B cell (primary cell): ENCODE measurements at regions not wholly inside any gene's neighbourhood (a gene's known extent, or its start where the extent isn't known, plus 50 kb on each side); places are given as distances from the start of the nearest gene placed in this dataset.
"Not testable (repeated sequence)": the region's sequence is repeated elsewhere in the genome, so short reads cannot be mapped to it uniquely, and the experiment has no call there.

Experiments used
- ATAC-seq: fragments of 200-7000 bp; cut with Tn5 transposase; one replicate; pipeline ENCODE4 v1.10.0; 2021; ENCODE audit warnings: low read depth, mild to moderate bottlenecking, moderate number of reproducible peaks, moderate library complexity
- CTCF ChIA-PET: fragments of 350-600 bp; sonication (Branson Sonifier 250); formaldehyde crosslinking; loops from one replicate; lab custom pipeline; 2021; ENCODE audit warnings: antibody characterized with exemption, inconsistent platforms; lab: Charles Lee
- POLR2A ChIA-PET: fragments of 350-600 bp; sonication (Branson Sonifier 250); formaldehyde crosslinking; loops from one replicate; lab custom pipeline; 2021; ENCODE audit warnings: antibody characterized with exemption; lab: Charles Lee
- DNase-seq: peaks from one replicate; pipeline ENCODE4 v3.0.0; 2013
- H2AFZ ChIP-seq: 2 replicates; pipeline ENCODE4 v1.6.1; 2012; ENCODE audit warnings: mild to moderate bottlenecking, low read depth, low read length; ENCODE audit not compliant: insufficient read depth, poor library complexity, severe bottlenecking
- H3K27ac ChIP-seq, 2 donors: 1 replicate in 1 of 2; 2 replicates in 1 of 2; pipeline ENCODE4 v1.5.1; 2012 to 2013; ENCODE audit warnings: low read length in 2 of 2, mild to moderate bottlenecking in 2 of 2, moderate library complexity in 1 of 2
- H3K27me3 ChIP-seq, 4 experiments: fragments of 200-600 bp in 1 of 4; sonication (generic) in 1 of 4; replicated peaks in 1 of 4; 1 replicate in 2 of 4; 2 replicates in 2 of 4; pipeline versions ENCODE4 v1.6.1 to v1.7.0; 2013 to 2016; ENCODE audit warnings: low read length in 3 of 4, mild to moderate bottlenecking in 2 of 4, mixed read lengths in 1 of 4, moderate library complexity in 1 of 4; ENCODE audit not compliant: insufficient read depth in 4 of 4, control insufficient read depth in 3 of 4; ENCODE audit errors: control extremely low read depth in 1 of 4
- H3K36me3 ChIP-seq, 2 experiments: replicated peaks in 1 of 2; 1 replicate in 1 of 2; 2 replicates in 1 of 2; pipeline versions ENCODE4 v1.6.1 to v1.7.1; 2013; ENCODE audit warnings: low read length in 1 of 2; ENCODE audit not compliant: insufficient read depth in 2 of 2, control insufficient read depth in 1 of 2; ENCODE audit errors: control extremely low read depth in 1 of 2, extremely low read depth in 1 of 2
- H3K4me1 ChIP-seq, 2 donors: fragments of 200-600 bp in 1 of 2; sonication (generic) in 1 of 2; 1 replicate in 1 of 2; 2 replicates in 1 of 2; pipeline versions ENCODE4 v1.5.1 to v1.6.1; 2013 to 2017; ENCODE audit warnings: low read length in 2 of 2; ENCODE audit not compliant: control insufficient read depth in 2 of 2, insufficient read depth in 2 of 2
- H3K4me2 ChIP-seq: replicated peaks from 2 replicates; pipeline ENCODE3; 2012; ENCODE audit warnings: mild to moderate bottlenecking, low read depth, low read length; ENCODE audit not compliant: poor library complexity, severe bottlenecking
- H3K4me3 ChIP-seq, 5 experiments: fragments of 200-600 bp in 1 of 5; sonication (generic) in 1 of 5; 1 replicate in 3 of 5; 2 replicates in 2 of 5; pipeline versions ENCODE4 v1.5.1 to v1.7.0; 2011 to 2016; ENCODE audit warnings: low read length in 4 of 5, mild to moderate bottlenecking in 4 of 5, low read depth in 2 of 5, control low read depth in 1 of 5, moderate library complexity in 1 of 5; ENCODE audit not compliant: insufficient read depth in 1 of 5; ENCODE audit errors: control extremely low read depth in 1 of 5, extremely low read depth in 1 of 5
- H3K79me2 ChIP-seq: fragments of 200-600 bp; sonication (generic); one replicate; pipeline ENCODE4 v1.6.0; 2016; ENCODE audit warnings: low read length; ENCODE audit not compliant: control insufficient read depth, insufficient read depth
- H3K9ac ChIP-seq: fragments of 200-600 bp; sonication (generic); 2 replicates; pipeline ENCODE4 v1.6.1; 2017; ENCODE audit warnings: mild to moderate bottlenecking, low read length, moderate library complexity
- H3K9me3 ChIP-seq, 3 donors: one replicate each; pipeline versions ENCODE4 v1.6.1 to v1.7.1; 2013; ENCODE audit warnings: low read length in 2 of 3; ENCODE audit not compliant: control insufficient read depth in 2 of 3, insufficient read depth in 1 of 3; ENCODE audit errors: control extremely low read depth in 1 of 3
- H4K20me1 ChIP-seq: 2 replicates; pipeline ENCODE4 v1.6.0; 2012; ENCODE audit warnings: mild to moderate bottlenecking, low read length; ENCODE audit not compliant: insufficient read depth, control insufficient read depth, poor library complexity, severe bottlenecking
- H3K27ac Mint-ChIP-seq: one replicate; pipeline ENCODE4 v1.8.0; 2021; ENCODE audit warnings: mixed read lengths
- H3K27me3 Mint-ChIP-seq: one replicate; pipeline ENCODE4 v1.8.0; 2021; ENCODE audit warnings: mixed read lengths
- H3K4me1 Mint-ChIP-seq: one replicate; pipeline ENCODE4 v1.8.0; 2021; ENCODE audit warnings: mixed read lengths
- H3K4me3 Mint-ChIP-seq: one replicate; pipeline ENCODE4 v1.8.0; 2021; ENCODE audit warnings: mixed read lengths
- H3K9me3 Mint-ChIP-seq: one replicate; pipeline ENCODE4 v1.8.0; 2022; ENCODE audit warnings: mixed read lengths; ENCODE audit not compliant: insufficient read depth
- EZH2 ChIP-seq: IDR thresholded peaks from 2 replicates; pipeline ENCODE4 v1.6.1; 2012; ENCODE audit warnings: borderline replicate concordance, low read depth, mild to moderate bottlenecking, moderate library complexity, low read length; ENCODE audit not compliant: insufficient read depth, poor library complexity, severe bottlenecking
- WGBS: methylation state at CpG from one replicate; pipeline ENCODE4 v1.1.5; 2013; ENCODE audit warnings: missing lambda C conversion rate; ENCODE audit not compliant: insufficient coverage; 5-methylcytosine and 5-hydroxymethylcytosine counted together
- intact Hi-C: fragments of 100-400 bp; cut with micrococcal nuclease; formaldehyde crosslinking; loops from one replicate; pipeline ENCODE4 v1.10.0; 2022
- TF ChIP-seq, protein P1 (sequence below): fragments of 200-600 bp; IDR thresholded peaks from one replicate; pipeline ENCODE4 v1.8.0; 2022; ENCODE audit warnings: antibody characterized with exemption, mild to moderate bottlenecking

DNA sequence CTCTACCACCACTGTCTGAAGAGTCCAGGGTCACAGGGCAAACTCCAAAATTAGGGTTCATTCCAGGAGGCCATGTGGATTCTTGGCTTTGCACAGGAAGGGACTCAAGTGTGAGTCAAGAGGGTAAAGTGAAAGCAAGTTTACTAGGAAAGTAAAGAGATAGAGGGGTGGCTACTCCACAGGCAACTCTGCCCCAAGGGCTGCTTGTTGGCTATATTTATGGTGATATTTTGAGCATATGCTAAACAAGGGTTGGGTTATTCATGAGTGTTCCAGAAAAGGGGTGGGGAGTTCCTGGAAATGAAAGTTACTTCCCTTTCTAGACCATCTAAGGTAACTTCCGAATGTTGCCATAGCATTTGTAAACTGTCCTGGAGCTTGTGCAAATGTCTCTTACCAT is 1222.0 kb upstream of the TENM3 start:
- H3K79me2 ChIP-seq, result no peaks in the 10 kb centered on the region
- H3K4me2 ChIP-seq, result no peak overlapping the region
- H3K27ac Mint-ChIP-seq, result no peak overlapping the region
- no peak overlapping the region for H2AFZ ChIP-seq
- WGBS, result no CpG with 5 or more reads among the region's 1 CpG
- DNase-seq, result no peak
- no peak overlapping the region for H3K9ac ChIP-seq
- peaks cover 7% of the 10 kb centered on the region for H3K9me3 Mint-ChIP-seq
- ChIA-PET POLR2A (no interaction called here), CTCF (no interaction called here)
- H3K4me1 ChIP-seq, result no peaks in the 10 kb centered on the region
- H3K27me3 Mint-ChIP-seq, result no peaks in the 10 kb centered on the region
- ATAC-seq, result no peak
- H4K20me1 ChIP-seq, result no peaks in the 10 kb centered on the region
- H3K4me3 ChIP-seq, result no peak overlapping the region
- H3K4me1 Mint-ChIP-seq, result no peaks in the 10 kb centered on the region
- no peak overlapping the region for H3K27ac ChIP-seq
- intact Hi-C loops, result no loop called here
- H3K36me3 ChIP-seq, result no peaks in the 10 kb centered on the region
- H3K4me3 Mint-ChIP-seq, result no peak overlapping the region
- TF ChIP-seq, protein P1, sequence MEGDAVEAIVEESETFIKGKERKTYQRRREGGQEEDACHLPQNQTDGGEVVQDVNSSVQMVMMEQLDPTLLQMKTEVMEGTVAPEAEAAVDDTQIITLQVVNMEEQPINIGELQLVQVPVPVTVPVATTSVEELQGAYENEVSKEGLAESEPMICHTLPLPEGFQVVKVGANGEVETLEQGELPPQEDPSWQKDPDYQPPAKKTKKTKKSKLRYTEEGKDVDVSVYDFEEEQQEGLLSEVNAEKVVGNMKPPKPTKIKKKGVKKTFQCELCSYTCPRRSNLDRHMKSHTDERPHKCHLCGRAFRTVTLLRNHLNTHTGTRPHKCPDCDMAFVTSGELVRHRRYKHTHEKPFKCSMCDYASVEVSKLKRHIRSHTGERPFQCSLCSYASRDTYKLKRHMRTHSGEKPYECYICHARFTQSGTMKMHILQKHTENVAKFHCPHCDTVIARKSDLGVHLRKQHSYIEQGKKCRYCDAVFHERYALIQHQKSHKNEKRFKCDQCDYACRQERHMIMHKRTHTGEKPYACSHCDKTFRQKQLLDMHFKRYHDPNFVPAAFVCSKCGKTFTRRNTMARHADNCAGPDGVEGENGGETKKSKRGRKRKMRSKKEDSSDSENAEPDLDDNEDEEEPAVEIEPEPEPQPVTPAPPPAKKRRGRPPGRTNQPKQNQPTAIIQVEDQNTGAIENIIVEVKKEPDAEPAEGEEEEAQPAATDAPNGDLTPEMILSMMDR, result no peak
- no peak for TF ChIP-seq EZH2
- H3K27me3 ChIP-seq, result no peaks in the 10 kb centered on the region
- peaks cover 0 to 3% (median 0%) of the 10 kb centered on the region in 3 donors for H3K9me3 ChIP-seq

- CTCF ChIA-PET, H3K79me2 ChIP-seq, intact Hi-C loops, H4K20me1 ChIP-seq, H3K27me3 Mint-ChIP-seq, H3K4me3 ChIP-seq, H3K36me3 ChIP-seq, H3K4me1 Mint-ChIP-seq, POLR2A ChIA-PET, H3K9me3 Mint-ChIP-seq, H3K27ac Mint-ChIP-seq, H3K27me3 ChIP-seq, H2AFZ ChIP-seq, DNase-seq, H3K4me1 ChIP-seq, H3K4me3 Mint-ChIP-seq, H3K4me2 ChIP-seq, H3K9me3 ChIP-seq, ATAC-seq, H3K9ac ChIP-seq, H3K27ac ChIP-seq: not testable (repeated sequence)
- WGBS, result 91% methylated on average over 12 of the region's 14 CpGs
These were observed 1212.9 kb upstream of the TENM3 start for GRCh38 chr4:181030135-181030921.
